ENCODE measurements at regions not wholly inside any gene's neighbourhood (a gene's known extent, or its start where the extent isn't known, plus 50 kb on each side); places are given as distances from the start of the nearest gene placed in this dataset.

- no peak for ATAC-seq
- CTCF ChIA-PET, result no interaction called here
- Histone ChIP-seq H3K4me3 (no peak overlapping the region), H3K4me1 (no peaks in the 10 kb centered on the region), H3K27ac (no peak overlapping the region), H3K9me3 (no peaks in the 10 kb centered on the region), H3K4me2 (no peak overlapping the region)
- POLR2A ChIA-PET, result no interaction called here
- TF ChIP-seq MAFK (IDR thresholded peaks at IDR 0.05; ENCODE audit: partially characterized antibody) (peak; percentile 55), ATOH8 (CRISPR knock-in tag; IDR thresholded peaks at IDR 0.05; ENCODE audit: low read depth) (no peak)
- WGBS (ENCODE audit: missing lambda C conversion rate), result 19% methylated on average over 1 of the region's 1 CpG
- no peak for DNase-seq (ENCODE audit: low read depth in 1 of 2, low spot score in 1 of 2)
- no peak for FAIRE-seq
Observed at GRCh38 chr3:152587861-152588260, 247.1 kb upstream of the P2RY1 start.

GRCh38 chr3:152589644-152590043 is 245.3 kb upstream of the P2RY1 start:
- Histone ChIP-seq H3K4me3 (no peak overlapping the region), H3K27ac (no peak overlapping the region), H3K4me2 (no peak overlapping the region), H3K9me3 (no peaks in the 10 kb centered on the region), H3K4me1 (no peaks in the 10 kb centered on the region)
- FAIRE-seq (peak; percentile 43), DNase-seq (ENCODE audit: low read depth in 1 of 2, low spot score in 1 of 2) (no peak), ATAC-seq (no peak)
- 9% methylated on average over 2 of the region's 2 CpGs for WGBS (ENCODE audit: missing lambda C conversion rate)
- CTCF ChIA-PET, result no interaction called here
- POLR2A ChIA-PET, result no interaction called here
- no peak for TF ChIP-seq HOXA7 (CRISPR knock-in tag; IDR thresholded peaks at IDR 0.05)
- no peak for TF ChIP-seq CBX8 (IDR thresholded peaks at IDR 0.05)
- TF ChIP-seq HDAC2 (IDR thresholded peaks at IDR 0.05), result no peak
- no peak for TF ChIP-seq POLR2A (IDR thresholded peaks at IDR 0.05; ENCODE audit: low read length)
- TF ChIP-seq RNF2 (IDR thresholded peaks at IDR 0.05; ENCODE audit: borderline replicate concordance, low read depth), result no peak

GRCh38 chr3:152591515-152591914 is 243.4 kb upstream of the P2RY1 start:
- ChIA-PET CTCF (no interaction called here), POLR2A (no interaction called here)
- FAIRE-seq (no peak), DNase-seq (ENCODE audit: low read depth in 1 of 2, low spot score in 1 of 2) (no peak), ATAC-seq (no peak)
- WGBS (ENCODE audit: missing lambda C conversion rate), result 32% methylated on average over 2 of the region's 2 CpGs
- no peak overlapping the region for H3K4me3 ChIP-seq
- no peak overlapping the region for H3K4me2 ChIP-seq
- TF ChIP-seq TFCP2L1 (CRISPR knock-in tag; IDR thresholded peaks at IDR 0.05) (no peak), CHD4 (IDR thresholded peaks at IDR 0.05; ENCODE audit: borderline replicate concordance) (no peak), MYC (IDR thresholded peaks at IDR 0.05; ENCODE audit: borderline replicate concordance, low read length) (no peak), HDAC2 (IDR thresholded peaks at IDR 0.05) (no peak)
- peaks cover 6% of the 10 kb centered on the region; the same call in 1 of the 3 replicates for H3K4me1 ChIP-seq
- H3K27ac ChIP-seq, result no peak overlapping the region
- H3K9me3 ChIP-seq, result no peaks in the 10 kb centered on the region

DNA sequence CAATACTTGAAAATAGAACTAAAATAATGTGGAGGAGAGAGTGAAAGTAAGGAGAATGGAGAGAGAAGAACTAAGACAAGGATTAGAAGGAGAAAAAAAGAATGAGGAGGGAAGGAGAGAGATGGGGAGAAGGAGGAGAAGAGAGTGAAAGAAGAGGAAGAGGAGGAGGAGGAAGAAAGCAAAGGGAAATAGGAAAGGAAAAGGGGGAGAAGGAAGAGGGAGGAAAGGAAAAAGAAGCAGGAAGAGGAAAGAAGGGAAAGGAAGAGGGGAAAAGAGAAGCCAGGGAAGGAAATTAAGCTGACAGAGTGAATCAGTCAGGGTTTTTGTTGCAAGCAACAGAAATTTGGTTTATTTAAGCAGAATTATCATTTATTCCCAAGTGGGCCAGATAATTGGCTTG is 241.7 kb upstream of the P2RY1 start:
- no peak overlapping the region for H3K4me3 ChIP-seq
- POLR2A ChIA-PET, result no interaction called here
- no peak for TF ChIP-seq FOSL2 (IDR thresholded peaks at IDR 0.05)
- TF ChIP-seq FOSL2 (CRISPR knock-in tag; IDR thresholded peaks at IDR 0.05), result no peak
- no peak for TF ChIP-seq NPAS2 (CRISPR knock-in tag; IDR thresholded peaks at IDR 0.05; ENCODE audit: borderline replicate concordance)
- CTCF ChIA-PET, result interaction anchor here (1.5 kb wide), 1 partner anchor 11 kb away, joined by 4 read pairs; no protein-coding TSS in a partner anchor
- no peak overlapping the region for H3K4me2 ChIP-seq
- no peaks in the 10 kb centered on the region for H3K9me3 ChIP-seq
- DNase-seq (ENCODE audit: low read depth in 1 of 2, low spot score in 1 of 2) (no peak), FAIRE-seq (no peak), ATAC-seq (no peak)
- no peak overlapping the region for H3K27ac ChIP-seq
- H3K4me1 ChIP-seq, result peaks cover 6% of the 10 kb centered on the region; the same call in 1 of the 3 replicates

- Histone ChIP-seq H3K27ac (no peak overlapping the region), H3K4me1 (peaks cover 6% of the 10 kb centered on the region; the same call in 1 of the 3 replicates), H3K4me3 (no peak overlapping the region), H3K9me3 (no peaks in the 10 kb centered on the region), H3K4me2 (peak overlapping the region; percentile 55)
- no peak for TF ChIP-seq EHMT2 (IDR thresholded peaks at IDR 0.05; ENCODE audit: low read depth)
- no peak for TF ChIP-seq HMGXB4 (CRISPR knock-in tag; IDR thresholded peaks at IDR 0.05; ENCODE audit: borderline replicate concordance)
- TF ChIP-seq CEBPB (IDR thresholded peaks at IDR 0.05), result no peak
- TF ChIP-seq ZFP36 (IDR thresholded peaks at IDR 0.05; ENCODE audit: borderline replicate concordance, partially characterized antibody), result no peak
- TF ChIP-seq, protein P1, sequence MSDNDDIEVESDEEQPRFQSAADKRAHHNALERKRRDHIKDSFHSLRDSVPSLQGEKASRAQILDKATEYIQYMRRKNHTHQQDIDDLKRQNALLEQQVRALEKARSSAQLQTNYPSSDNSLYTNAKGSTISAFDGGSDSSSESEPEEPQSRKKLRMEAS (IDR thresholded peaks at IDR 0.05), result no peak
- TF ChIP-seq FOXS1 (CRISPR knock-in tag; IDR thresholded peaks at IDR 0.05), result no peak
- no peak for TF ChIP-seq CBX8 (IDR thresholded peaks at IDR 0.05)
- no peak for TF ChIP-seq JUN (IDR thresholded peaks at IDR 0.05)
- TF ChIP-seq FOSL2 (IDR thresholded peaks at IDR 0.05), result no peak
- no peak for TF ChIP-seq FOSL2 (CRISPR knock-in tag; IDR thresholded peaks at IDR 0.05)
- TF ChIP-seq, protein P2, sequence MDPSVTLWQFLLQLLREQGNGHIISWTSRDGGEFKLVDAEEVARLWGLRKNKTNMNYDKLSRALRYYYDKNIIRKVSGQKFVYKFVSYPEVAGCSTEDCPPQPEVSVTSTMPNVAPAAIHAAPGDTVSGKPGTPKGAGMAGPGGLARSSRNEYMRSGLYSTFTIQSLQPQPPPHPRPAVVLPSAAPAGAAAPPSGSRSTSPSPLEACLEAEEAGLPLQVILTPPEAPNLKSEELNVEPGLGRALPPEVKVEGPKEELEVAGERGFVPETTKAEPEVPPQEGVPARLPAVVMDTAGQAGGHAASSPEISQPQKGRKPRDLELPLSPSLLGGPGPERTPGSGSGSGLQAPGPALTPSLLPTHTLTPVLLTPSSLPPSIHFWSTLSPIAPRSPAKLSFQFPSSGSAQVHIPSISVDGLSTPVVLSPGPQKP (IDR thresholded peaks at IDR 0.05; ENCODE audit: low read depth, low read length), result no peak
- no peak for TF ChIP-seq POLR2A (IDR thresholded peaks at IDR 0.05; ENCODE audit: low read length)
- no peak for TF ChIP-seq PHF8 (IDR thresholded peaks at IDR 0.05; ENCODE audit: borderline replicate concordance, low read depth)
- TF ChIP-seq TFCP2L1 (CRISPR knock-in tag; IDR thresholded peaks at IDR 0.05), result no peak
- FAIRE-seq (no peak), ATAC-seq (no peak), DNase-seq (ENCODE audit: low read depth in 1 of 2, low spot score in 1 of 2) (no peak)
- CTCF ChIA-PET, result interaction anchor here (0.6 kb wide), 1 partner anchor 1305 kb away, joined by 3 read pairs; no protein-coding TSS in a partner anchor
- WGBS (ENCODE audit: missing lambda C conversion rate), result 39% methylated on average over 4 of the region's 4 CpGs
- POLR2A ChIA-PET, result no interaction called here
Observed at GRCh38 chr3:152595975-152596821, 238.7 kb upstream of the P2RY1 start.

Measured in A549 (cell line).